ENCODE measurements at regions not wholly inside any gene's neighbourhood (a gene's known extent, or its start where the extent isn't known, plus 50 kb on each side); places are given as distances from the start of the nearest gene placed in this dataset.

- DNase-seq (ENCODE audit: low read depth in 2 of 2) = no peak
Measured at GRCh38 chr2:195055996-195056395, 601.0 kb upstream of the SLC39A10 start.

- peak; percentile 7 to 8 for DNase-seq (ENCODE audit: low read depth in 2 of 2)
Measured at GRCh38 chr2:195051401-195051800, 605.6 kb upstream of the SLC39A10 start.

- DNase-seq (ENCODE audit: low read depth in 2 of 2) = no peak
Measured at GRCh38 chr2:195049372-195050031, 607.5 kb upstream of the SLC39A10 start.

DNA sequence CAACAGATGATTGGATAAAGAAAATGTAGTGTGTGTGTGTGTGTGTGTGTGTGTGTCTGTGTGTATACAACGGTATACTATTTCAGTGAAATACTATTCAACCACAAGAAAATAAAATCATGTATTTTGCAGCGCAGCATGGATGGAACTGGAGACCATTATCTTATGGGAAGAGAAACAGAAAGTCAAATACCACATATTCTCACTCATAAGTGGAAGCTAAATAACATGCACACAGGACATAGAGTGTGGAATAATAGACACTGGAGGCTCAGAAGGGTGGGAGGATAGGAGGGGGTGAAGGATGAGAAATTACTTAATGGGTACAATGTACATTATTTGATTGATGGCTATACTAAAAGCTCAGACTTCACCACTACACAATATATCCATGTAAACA, 609.1 kb upstream of the SLC39A10 start:
- DNase-seq (ENCODE audit: low read depth in 2 of 2) = no peak

DNA sequence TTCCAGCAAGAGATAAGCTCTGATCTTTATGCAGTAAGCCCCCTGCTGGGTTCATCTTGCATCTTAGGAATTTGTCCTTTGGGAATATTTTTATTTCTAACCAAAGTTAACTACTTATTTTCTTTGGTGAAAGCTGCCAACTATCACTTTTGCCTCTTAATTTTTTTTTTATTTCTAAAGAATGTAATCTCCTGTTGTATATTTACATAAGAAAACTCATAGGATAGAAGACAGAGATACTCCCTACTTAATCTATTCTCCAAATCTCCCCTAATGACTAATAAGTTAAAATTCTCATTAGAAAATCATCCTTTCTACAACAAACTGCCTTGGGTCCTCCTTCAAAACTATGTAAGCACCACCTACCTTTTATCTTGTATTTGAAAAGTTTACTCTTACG, 612.2 kb upstream of the SLC39A10 start:
- DNase-seq (ENCODE audit: low read depth in 2 of 2) = no peak

- DNase-seq (ENCODE audit: low read depth in 2 of 2) = no peak
Measured at GRCh38 chr2:195038153-195038552, 618.9 kb upstream of the SLC39A10 start.

DNA sequence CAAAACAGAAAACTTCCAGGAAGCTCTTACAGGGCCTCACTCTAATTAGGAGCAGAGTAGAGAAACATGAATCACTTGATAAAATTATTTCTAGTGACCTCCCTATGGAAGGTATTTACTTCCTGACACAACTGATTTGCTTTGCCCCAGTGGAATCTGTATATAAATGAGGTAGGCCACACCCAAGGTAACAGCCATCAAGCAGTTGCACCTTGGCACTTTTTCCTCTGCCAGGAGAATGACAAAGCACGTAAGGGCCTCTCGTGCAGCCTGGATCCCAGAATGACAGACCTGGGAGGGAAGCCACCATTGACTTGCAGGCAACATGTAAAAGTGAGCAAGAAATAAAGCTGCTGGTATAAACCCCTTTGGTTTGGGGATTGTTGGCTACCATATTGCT, 620.0 kb upstream of the SLC39A10 start:
- no peak for DNase-seq (ENCODE audit: low read depth in 2 of 2)

DNA sequence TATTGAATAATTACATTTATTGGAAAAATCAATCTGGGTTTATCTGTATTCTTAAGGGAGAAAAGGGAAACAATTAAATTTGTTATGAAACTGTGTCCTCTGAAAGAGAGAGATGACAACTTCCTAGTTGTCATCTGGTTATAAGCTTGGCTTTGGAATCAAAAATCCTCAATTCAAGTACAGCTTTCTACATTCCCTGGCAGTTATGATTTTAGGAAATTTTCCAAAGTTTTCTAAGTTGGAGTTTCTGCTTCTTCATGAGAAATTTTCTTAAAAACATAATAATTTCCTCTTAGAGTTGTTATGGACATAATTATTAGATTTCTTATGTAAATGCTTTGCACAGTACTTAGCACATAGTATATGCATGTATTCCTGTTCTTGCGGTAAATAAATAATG, 625.6 kb upstream of the SLC39A10 start:
- DNase-seq (ENCODE audit: low read depth in 2 of 2) = no peak

DNA sequence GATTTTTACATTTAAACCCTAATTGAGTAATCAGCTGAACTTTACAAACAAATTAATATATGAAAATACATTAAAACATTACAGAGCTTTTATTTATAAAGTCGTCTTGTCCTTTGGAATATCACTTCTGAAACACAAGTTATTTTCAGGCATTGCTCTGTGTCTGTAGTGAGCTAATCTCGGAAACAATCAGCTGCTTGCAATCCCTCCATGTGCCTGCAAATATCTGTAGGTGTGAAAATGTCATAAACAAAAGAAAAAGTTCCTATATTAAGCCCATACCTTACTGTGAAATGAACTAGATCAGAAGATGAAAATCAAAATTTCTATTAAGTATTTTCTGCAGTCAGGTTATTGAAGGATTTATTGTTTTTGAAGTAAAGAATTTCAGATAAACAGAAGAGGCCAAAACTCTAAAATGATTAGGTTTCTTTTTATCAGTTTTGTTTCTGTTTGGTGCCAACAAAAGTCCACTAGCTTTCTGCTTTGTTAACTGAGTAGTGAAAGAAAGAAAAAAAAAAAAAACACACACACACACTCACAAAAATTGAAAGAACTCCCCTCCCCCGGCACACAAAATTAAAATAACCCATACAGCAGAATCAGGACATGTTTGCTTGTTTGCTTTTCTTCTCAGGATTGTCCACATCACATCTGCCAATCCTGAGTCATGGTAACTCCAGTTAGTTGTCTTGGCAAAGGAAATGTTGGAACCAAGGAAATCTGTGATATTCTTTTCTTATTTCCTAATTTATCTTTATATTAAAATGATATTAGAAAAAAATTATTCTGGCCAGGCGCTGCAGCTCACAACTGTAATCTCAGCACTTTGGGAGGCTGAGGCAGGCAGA, 627.0 kb upstream of the SLC39A10 start:
- DNase-seq (ENCODE audit: low read depth in 2 of 2) = no peak

DNA sequence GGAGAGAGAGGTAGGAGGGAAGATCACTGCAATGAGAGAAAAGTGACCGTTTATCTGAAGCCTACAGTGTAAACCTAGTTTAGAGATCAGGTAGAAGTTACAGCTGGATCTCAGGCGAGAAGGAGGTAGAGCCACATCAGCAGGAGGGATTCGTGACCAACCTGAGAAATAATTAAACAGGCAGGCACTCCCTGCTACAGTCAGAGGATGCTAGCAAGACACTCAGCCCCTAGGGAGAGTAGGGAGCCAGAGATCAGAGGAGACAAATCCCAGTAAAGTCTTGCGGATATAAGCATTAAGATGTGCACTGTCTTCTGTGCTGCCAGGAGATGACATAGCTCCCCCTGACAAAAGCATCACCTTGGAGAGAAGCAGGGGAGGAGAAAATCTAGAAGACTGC, 629.1 kb upstream of the SLC39A10 start:
- no peak for DNase-seq (ENCODE audit: low read depth in 2 of 2)

DNA sequence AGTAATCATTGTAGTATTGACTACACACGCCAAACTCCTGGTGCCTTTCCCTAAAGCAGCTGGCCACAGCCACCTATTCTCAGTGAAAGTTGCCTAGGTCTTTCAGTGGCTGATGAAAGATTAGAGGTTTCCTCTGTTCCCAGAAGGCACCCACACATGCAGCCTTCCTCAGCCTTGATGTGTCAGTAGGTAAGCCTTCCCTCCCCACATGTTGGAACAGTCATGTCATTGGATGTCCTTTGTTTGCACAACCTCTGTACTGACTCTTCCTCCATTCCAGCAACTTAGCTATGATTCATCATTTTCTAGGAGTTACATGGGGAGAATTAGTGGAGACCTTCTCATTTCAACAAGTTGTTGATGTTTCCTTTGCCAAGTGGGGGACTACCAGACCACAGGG, 630.8 kb upstream of the SLC39A10 start:
- no peak for DNase-seq (ENCODE audit: low read depth in 2 of 2)

GRCh38 chr2:195022508-195022830, 634.6 kb upstream of the SLC39A10 start:
- no peak for DNase-seq (ENCODE audit: low read depth in 2 of 2)

DNA sequence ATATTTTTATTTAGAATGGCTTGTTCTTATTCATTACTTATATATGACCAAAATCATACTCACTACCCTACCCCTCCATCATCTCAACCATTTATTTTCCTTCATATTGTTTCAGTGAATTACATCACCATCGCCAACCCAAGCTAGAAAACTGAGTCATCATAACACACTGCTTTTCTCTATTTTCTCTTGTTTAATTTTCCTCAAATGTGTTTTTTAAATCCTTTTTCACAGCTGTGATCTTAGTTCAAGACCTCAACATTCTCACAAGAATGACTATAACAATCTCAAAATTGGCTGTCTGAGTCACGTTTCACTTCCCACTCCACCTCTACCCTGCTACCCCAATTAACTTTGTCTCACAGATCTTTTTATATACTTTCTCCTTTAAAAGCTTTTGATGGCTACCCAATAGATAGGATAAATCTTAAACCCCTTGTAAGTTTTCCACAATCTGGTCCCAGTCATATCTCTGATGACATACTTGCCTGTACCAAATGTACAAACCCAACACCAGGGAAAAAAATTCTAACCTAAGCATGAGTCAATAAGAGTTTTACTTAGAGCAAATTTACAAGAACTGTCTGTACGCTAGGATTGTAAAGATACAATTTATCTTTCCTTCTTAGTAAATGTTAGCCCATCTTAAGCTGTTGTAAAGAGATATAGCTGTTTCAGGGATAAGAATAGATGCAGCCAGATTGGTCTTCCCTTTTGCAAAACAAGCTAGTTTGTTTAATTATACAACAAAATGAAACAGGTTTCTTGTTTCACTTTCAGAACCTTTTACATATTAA, 635.1 kb upstream of the SLC39A10 start:
- no peak for DNase-seq (ENCODE audit: low read depth in 2 of 2)

GRCh38 chr2:195018462-195018861, 638.6 kb upstream of the SLC39A10 start:
- DNase-seq (ENCODE audit: low read depth in 2 of 2) = no peak

DNA sequence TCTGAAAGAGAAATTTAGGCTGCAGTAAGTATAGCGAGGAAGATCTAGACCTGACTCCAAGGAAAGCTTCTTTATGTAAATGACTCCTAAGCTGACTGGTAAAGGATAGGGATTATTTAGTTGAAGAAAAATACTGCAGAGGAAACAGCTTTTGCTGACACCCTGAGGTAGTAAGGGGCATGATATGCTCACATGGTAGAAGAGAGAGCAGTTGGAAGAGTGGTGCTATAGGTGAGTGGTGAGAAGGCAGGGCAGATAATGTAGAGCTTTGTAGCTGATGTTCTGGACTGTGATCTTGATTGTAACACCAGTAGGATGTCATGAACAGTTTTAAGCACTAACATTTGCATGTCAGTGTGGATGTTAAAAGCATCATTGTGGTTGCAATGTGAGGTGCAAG, 639.1 kb upstream of the SLC39A10 start:
- no peak for DNase-seq (ENCODE audit: low read depth in 2 of 2)

DNA sequence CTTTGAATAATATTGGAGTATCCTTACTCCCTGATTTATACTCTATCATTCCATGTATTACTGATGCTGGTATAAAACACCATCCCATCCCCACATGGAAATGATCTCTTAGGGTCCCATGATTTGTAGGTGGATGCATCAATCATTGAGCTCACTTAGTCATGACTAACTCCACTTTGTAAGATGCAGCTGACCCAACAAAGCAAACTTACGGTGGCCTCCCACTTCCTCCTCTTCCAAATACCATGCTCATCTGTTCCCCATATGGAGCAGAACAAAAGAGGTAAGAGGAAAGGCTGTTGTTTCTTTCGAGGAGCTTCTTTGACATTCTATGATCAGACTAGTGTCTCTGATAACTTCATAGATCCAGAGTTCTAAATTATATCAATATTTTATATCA, 640.2 kb upstream of the SLC39A10 start:
- peak in 1 of 2 experiments; percentile 10 for DNase-seq (ENCODE audit: low read depth in 2 of 2)

- peak; percentile 33 to 38 for DNase-seq (ENCODE audit: low read depth in 2 of 2)
Measured at GRCh38 chr2:195009202-195009601, 647.8 kb upstream of the SLC39A10 start.

GRCh38 chr2:195006856-195007255, 650.2 kb upstream of the SLC39A10 start:
- no peak for DNase-seq (ENCODE audit: low read depth in 2 of 2)

DNA sequence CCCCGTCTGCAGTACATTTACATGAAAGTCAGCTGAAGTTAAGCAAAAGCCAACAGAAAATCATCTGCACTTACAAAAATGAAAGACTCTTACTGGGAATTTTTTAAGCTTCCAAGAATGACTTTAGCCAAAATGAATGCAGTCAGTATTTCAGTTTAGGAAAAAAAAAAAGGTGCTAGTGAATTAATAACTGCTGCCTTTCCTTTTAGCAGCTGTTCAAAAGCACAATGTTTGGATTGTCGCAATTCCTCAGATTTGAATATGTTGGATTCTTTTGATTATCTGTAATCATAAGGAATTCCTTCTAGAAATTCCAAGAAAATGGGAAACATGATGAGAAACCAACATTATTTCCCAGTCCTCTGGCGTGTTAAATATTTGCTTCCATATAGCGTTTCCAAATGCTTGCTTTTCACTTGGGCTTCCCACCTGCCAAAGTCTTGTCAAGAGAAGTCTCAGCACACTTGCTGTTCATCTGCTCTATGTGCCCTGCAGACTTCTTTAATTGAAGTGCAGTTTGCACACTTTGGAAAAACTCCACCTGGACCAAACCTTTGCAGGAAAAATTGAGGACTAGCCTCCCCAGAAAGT, 653.0 kb upstream of the SLC39A10 start:
- peak in 1 of 2 experiments; percentile 5 for DNase-seq (ENCODE audit: low read depth in 2 of 2)

GRCh38 chr2:195001924-195002323, 655.1 kb upstream of the SLC39A10 start:
- DNase-seq (ENCODE audit: low read depth in 2 of 2) = no peak

DNA sequence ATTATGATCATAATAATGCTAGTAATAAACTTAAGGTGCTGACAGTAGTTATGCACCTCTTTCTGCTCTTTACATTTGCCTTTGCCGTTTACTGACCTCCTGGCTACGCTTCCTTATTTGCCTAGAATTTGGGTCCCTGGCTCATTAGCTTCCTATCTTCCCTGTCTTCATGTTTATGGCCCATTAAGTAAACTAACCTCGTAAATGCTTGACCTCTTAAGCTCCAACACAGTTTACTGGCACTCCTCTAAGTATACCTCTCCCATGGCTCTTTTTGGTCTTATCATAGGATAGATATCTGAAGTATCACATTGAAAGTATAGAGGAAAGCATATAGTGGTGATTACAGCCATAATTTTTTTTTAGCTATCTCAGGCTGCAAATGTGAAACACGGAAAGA, 657.3 kb upstream of the SLC39A10 start:
- no peak for DNase-seq (ENCODE audit: low read depth in 2 of 2)

DNA sequence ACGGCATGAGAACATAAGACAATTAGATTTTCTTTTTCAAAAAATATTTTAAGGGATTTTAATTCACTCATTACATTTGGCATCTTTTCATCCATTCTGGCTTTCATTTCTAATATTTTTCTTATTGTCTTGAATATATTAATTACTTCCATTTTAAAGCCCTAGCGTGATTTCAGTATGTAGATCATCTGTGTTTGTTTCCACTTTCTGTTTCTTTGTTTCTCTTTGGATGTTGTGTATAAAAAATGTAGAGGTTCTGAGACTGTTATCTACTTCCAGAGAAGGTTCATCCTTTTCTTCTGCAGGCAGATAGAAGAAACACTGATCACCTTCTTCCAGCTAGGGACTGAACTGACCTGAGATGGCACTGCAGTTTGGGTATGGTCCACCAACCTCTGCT, 664.4 kb upstream of the SLC39A10 start:
- no peak for DNase-seq (ENCODE audit: low read depth in 2 of 2)

All from fibroblast of skin of left biceps (primary cell).